ENCODE measurements at regions not wholly inside any gene's neighbourhood (a gene's known extent, or its start where the extent isn't known, plus 50 kb on each side); places are given as distances from the start of the nearest gene placed in this dataset.

- WGBS (ENCODE audit: insufficient coverage, low coverage, missing lambda C conversion rate), result 64% methylated on average over 18 of the region's 19 CpGs
- POLR2A ChIA-PET, result interaction anchor here (0.6 to 4.5 kb wide), 7 partner anchors 10 to 633 kb away, joined by 3 to 40 read pairs (median 3); no protein-coding TSS in a partner anchor
- H3K27ac ChIP-seq (ENCODE audit: extremely low read depth, low read depth, low read length), result peak overlapping the region; percentile 97
- H3K4me3 ChIP-seq, result peak overlapping the region; percentile 95
- peaks cover 14 to 25% of the 10 kb centered on the region in 2 experiments for H3K4me1 ChIP-seq (replicated peaks in 1 of 2; ENCODE audit: control insufficient read depth in 2 of 2, insufficient read depth in 2 of 2, low read length in 2 of 2)
- H3K9me1 ChIP-seq (ENCODE audit: control insufficient read depth, insufficient read depth, low read length), result no peaks in the 10 kb centered on the region
- no peaks in the 10 kb centered on the region for H3K9me3 ChIP-seq (replicated peaks; ENCODE audit: control insufficient read depth, insufficient read depth, low read depth, low read length)
- 0 out of 2 replicates have a peak, but pooled peaks cover 6% of the 10 kb centered on the region for H4K20me1 ChIP-seq (replicated peaks; ENCODE audit: control insufficient read depth, insufficient read depth, low read length)
- H3K9ac ChIP-seq (ENCODE audit: insufficient read depth in 1 of 2, low read depth in 2 of 2, low read length in 2 of 2), result peak overlapping the region; percentile 38 to 94; a peak in 3 of 4 replicates
- in situ Hi-C loops (cut with MboI) (no loop called here), intact Hi-C loops (cut with micrococcal nuclease) (no loop called here)
- DNase-seq (ENCODE audit: extremely low read depth in 1 of 4, low spot score in 3 of 4), result peak in 1 of 4 experiments; percentile 14
- H3K79me2 ChIP-seq (ENCODE audit: control insufficient read depth, insufficient read depth, low read length), result peaks cover 40% of the 10 kb centered on the region
- peak overlapping the region; percentile 99 for H3K4me2 ChIP-seq (ENCODE audit: insufficient read depth, low read length)
- CTCF ChIA-PET (ENCODE audit: low intra/inter-chr PET ratio), result no interaction called here
- peak overlapping the region; percentile 99 for H2AFZ ChIP-seq (ENCODE audit: low read depth, low read length)
- no peak for FAIRE-seq
- H3K27me3 ChIP-seq (ENCODE audit: control insufficient read depth in 2 of 2, insufficient read depth in 2 of 2, low read length in 2 of 2), result no peaks in the 10 kb centered on the region
- H3K36me3 ChIP-seq (ENCODE audit: control insufficient read depth, insufficient read depth, low read length), result peaks cover 3% of the 10 kb centered on the region; the same call in 2 of the 3 replicates
- no peak for ATAC-seq
- BruUV-seq (replicated peaks), result no TSS peak
- TF ChIP-seq NFE2 (IDR thresholded peaks at IDR 0.05; ENCODE audit: low read depth) (peak; percentile 79), PRDM10 (IDR thresholded peaks at IDR 0.05; ENCODE audit: partially characterized antibody) (peak; percentile 58), NFE2L1 (tag; IDR thresholded peaks at IDR 0.05; ENCODE audit: borderline replicate concordance, low read depth) (peak; percentile 44; the same call in 1 of the 2 replicates), ZNF311 (CRISPR knock-in tag; IDR thresholded peaks at IDR 0.05) (no peak), ZBTB40 (IDR thresholded peaks at IDR 0.05) (0 out of 2 replicates have a peak, but pooled peaks have one; percentile 44), ZBTB40 (CRISPR knock-in tag; IDR thresholded peaks at IDR 0.05) (no peak), MIER1 (IDR thresholded peaks at IDR 0.05; ENCODE audit: low read depth) (no peak), BRD4 (IDR thresholded peaks at IDR 0.05) (no peak)
Measured at GRCh38 chr3:48090166-48090939, 74.1 kb upstream of the MAP4 start.
